Activated T-cell treated with anti-CD3 and anti-CD28 coated beads for 1 hour (primary cell): ENCODE measurements at regions not wholly inside any gene's neighbourhood (a gene's known extent, or its start where the extent isn't known, plus 50 kb on each side); places are given as distances from the start of the nearest gene placed in this dataset.
A peak's percentile ranks its signal among the peaks of the same experiment; 100 is the strongest.

Experiments used
- DNase-seq: peaks from one replicate; pipeline ENCODE4 v3.0.0-alpha.2; 2020; ENCODE audit warnings: low read depth

- no peak for DNase-seq
Observed at GRCh38 chr2:118321432-118322105, 233.3 kb downstream of the INSIG2 start.

DNA sequence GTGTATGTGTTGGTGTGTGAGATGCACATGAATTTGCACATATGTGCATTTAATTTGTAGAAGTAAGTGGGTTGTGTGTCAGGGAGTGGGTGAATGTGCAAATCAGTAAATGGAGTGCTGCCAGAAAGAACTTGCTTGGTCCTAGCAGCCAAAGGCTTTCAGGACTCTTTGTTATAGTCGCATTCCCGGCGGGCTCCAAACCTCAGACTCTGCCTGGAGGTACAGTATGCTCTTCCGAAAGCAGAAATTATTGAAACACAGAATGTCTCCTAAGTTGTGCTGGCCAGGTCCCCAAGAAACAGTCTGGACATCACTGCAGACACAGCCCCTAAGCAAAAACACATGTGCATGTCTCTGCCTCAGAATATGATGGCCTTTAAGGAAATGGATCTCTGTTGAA is 232.4 kb downstream of the INSIG2 start:
- no peak for DNase-seq

GRCh38 chr2:118320196-118320595 is 231.9 kb downstream of the INSIG2 start:
- no peak for DNase-seq

DNA sequence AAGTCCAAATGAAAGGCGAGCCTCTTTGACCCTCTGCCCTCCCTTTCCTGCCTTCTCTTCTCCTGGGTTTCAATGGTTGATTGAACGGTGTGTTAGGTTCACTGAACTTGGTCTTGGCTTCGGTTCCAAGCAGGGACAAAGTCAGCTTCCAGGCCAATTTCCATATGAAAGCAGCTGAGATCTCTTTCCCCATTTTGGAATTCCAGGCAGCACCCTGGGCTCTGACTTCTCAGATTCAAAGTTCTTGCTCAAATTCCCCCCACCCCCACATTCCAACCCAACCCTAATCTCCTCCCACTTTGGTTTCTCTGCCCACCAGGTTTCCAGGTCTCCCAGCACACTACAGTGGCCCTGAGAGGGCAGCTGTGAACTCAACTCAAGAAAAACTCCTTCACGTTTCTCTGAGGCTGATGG is 231.0 kb downstream of the INSIG2 start:
- DNase-seq, result no peak

GRCh38 chr2:118315606-118316005 is 227.3 kb downstream of the INSIG2 start:
- no peak for DNase-seq

DNA sequence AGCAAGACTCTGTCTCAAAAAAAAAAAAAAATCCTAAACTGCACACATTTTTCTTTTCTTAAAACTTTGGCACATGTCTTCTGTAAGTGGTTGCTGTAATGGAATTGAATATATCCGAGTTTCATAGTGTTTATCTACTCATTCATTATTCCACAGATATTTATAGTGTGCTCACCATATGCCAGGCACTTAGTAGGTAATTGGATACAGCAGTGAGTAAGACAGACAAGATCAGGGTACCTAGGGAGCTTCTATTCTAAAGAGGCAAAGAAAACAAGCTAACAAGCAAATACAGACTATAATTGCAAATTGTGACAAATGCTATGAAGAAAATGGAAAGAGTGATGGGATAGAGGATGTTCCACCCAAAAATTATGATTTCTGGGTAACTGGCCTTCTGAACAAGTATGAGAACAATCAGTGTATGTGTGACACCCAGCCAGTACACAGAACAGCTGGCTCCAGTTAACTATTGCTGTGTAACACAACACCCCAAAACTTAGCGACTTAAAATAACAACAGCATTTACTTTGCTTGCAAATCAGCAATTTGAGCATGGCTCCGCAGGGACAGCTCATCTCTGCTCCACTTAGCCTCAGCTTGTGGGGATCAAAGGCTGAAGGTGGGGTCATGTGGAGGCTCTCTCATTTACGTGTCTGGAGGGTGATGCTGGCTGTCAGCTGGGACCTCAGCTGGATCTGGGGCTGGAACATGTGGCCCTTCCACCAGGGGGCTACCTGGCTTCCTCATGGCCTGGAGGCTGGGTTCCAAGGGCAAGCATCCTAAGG is 224.9 kb downstream of the INSIG2 start:
- no peak for DNase-seq

- DNase-seq, result no peak
Observed at GRCh38 chr2:118310681-118311429, 222.6 kb downstream of the INSIG2 start.

- DNase-seq, result peak; percentile 42
Observed at GRCh38 chr2:118309946-118310680, 221.8 kb downstream of the INSIG2 start.

DNA sequence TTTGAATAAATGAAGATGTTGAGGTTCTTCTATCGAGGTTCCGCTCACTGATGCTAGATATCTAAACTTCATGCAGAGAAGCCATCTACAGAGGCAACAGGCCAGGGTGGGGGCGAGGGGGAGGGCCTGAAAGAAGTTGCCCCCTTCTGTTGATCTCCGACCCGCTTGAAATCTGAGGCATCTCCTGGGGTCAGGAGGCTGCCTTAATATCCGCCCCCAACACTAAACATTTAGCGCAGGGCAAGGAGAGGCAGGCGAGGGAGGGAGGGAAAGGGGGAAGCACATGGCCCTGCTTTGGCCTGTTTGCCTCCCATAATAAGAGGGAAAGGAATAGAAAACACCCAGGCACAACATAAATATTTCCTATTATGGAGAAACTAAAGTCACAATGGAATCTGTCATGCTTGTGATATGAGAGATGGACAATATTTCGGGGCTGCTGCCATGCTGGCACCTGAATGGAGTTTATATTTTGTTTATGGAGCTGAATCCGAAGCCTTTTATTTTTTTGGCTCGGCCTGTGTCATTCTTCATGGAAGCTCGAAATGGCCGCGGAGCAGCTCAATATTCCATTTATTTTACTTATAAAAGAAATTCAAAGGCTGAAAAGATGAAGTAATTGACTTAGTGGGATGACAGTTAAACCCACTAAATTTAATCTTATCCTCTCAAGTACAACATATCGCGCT is 221.1 kb downstream of the INSIG2 start:
- no peak for DNase-seq

DNA sequence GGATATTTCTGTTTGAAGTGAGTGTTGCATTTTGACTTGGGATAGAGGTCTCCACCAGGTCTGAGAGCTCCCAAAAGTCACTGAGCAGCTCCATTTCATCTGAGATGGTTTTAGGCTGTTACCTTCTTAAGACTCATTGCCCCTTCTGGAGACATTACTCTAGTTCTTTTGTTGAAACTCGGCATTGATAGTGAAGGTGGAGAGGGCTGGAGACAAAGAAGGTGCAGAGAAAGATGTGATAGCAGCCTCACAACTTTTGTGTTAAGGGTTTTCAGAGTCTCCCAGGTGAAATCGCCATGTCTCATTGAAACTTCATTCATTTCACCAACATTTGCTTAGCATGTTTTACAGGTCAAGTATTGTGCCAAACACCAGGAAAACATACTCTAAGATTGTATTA is 219.6 kb downstream of the INSIG2 start:
- DNase-seq, result no peak

- no peak for DNase-seq
Observed at GRCh38 chr2:118301248-118301647, 213.0 kb downstream of the INSIG2 start.

DNA sequence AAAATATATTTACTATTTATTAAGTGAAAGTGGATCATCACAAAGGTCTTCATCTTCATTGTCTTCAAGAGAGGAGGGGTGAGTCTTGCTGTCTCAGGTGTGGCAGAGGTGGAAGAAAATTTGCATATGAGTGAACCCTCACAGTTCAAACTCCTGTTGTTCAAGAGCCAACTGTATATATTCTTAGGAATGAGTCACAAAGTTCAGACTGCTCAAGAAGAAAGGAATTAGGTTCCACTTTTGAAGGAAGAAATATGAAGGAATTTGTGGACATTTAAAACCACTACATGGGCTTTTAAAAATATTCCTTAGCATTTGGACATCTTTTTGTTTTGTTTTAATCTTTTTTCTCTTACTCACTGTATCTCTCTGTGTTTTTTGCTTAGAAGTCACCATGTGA is 212.6 kb downstream of the INSIG2 start:
- DNase-seq, result no peak

GRCh38 chr2:118296663-118297062 is 208.4 kb downstream of the INSIG2 start:
- DNase-seq, result no peak

DNA sequence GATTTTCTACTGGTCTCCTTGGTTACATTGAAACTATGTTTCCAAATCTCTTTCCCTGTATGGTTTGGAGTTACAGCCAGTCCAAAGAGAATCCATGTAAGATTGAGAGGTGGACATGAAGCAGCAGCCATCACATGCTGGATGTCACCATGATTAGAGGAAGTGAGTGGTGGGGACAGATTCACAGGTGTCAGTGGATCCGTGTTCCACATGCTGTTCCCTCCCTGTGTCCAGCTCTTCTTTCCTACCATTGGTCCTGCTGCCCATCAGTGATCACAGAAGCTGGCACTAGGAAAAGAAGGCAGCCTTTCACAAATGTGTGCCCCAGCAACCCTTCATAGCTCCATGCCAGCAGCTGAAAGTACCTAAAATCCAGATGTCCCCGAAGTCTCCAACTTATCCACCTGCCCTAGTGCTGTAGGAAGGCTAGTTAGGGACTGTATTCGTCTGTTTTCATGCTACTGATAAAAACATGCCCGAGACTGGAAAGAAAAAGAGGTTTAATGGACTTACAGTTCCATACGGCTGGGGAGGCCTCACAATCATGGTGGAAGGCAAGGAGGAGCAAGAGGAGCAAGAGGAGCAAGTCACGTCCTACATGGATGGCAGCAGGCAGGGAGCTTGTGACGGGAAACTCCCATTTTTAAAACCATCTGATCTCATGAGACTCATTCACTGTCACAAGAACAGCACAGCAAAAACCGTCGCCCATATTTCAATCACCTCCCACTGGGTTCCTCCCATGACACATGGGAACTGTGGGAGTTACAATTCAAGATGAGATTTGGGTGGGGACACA is 207.5 kb downstream of the INSIG2 start:
- DNase-seq, result no peak

GRCh38 chr2:118294063-118294462 is 205.8 kb downstream of the INSIG2 start:
- no peak for DNase-seq

DNA sequence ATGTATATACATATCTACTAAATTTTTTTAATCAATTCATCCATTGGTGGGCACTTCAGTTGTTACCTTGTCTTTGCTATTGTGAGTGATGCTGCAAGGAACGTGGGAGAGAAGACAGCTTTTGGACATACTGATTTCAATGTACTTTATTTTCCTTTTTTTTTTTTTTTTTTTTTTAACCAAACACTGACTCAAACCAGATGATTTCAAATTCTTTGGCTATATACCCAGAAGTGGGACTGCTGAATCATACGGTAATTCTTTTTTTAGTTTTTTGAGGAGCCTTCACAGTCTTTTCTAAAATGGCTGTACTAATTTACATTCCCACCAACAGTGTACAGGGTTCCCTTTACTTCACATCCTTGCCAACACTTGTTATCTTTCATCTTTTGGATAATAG is 204.7 kb downstream of the INSIG2 start:
- DNase-seq, result no peak

DNA sequence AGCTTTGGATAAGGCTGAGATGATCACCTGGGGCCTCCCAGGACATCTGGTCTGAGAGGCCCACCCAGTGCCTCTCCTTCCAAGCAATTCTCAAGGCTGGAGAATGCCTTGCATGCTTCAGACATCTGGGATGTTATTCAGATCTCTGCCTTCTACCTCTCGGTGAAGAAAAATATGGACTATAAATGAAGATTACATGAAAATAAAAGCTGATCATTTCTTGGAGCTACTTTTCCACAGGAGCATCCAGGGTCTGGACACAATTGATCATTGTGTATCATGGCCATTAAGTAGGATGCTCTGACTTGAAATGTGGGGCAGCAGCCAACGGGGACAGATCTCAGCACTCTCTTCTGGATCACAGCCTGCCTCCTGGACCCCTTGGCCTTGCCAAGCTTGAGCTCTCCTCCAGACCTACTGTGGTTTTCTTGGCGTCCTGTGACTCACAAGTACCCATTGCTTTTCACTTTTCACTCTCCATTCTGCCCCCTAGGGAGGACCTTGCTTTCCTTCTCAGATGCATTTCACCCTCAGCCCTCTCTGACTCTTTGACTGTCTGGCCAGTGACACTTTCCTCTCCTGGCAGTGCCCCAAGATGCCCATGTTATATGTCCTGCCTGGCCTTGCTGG is 203.1 kb downstream of the INSIG2 start:
- DNase-seq, result no peak

DNA sequence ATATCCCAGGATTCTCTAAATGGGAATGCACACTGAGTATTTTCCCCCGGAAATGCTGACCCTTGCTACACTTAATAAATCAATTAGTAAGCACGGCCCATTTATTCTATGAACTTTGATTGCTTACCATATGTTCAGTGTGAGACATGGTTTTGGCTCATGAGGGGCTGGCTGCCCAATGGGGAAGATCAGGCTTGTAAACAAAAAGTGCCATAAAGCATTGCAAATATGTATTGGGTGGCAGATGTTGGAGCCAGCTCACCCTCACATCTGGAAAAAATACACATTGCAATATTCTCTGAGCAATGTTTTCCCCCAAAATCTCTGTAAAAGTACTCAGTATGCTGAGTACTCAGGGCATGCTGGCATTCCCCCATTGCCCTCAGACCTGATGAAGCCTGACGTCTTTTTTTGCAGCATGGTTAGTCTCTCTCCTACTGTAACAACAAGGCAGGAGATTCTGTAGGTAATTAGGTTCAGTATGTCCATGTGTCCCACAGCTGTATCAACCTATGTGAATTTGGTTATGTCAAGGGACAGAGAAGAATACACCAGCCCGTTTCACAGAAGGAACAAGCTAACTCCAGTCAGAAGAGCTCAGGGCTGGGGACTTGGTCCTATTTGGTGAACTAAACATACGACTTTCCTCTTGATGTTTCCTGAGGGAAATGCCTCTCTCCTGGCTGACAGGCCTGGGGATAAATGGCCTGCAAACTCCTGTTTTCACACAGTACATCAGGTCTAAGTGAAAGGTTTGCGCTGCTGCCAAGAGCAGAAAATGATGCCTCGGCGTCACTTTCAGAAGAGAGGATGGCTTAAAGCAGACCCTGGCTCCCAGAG is 202.4 kb downstream of the INSIG2 start:
- DNase-seq, result no peak

DNA sequence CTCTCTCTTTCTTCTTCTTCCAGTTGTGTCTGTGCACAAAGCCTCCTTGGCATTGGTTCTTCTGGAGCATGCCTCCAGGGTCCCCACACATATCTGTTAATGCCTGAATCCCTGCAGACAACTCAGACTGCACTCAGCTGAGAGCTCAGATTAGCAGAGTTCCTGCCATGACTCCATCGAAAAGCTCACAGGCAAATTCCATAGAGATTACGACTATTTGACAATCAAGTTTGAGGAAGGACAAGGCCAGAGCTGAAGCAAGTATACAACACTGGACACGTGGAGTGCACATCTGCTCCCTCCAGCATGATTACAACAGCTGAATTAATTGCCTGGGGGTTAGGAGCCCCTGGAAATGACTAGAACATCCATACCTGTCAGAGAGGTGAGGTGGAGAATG is 190.7 kb downstream of the INSIG2 start:
- no peak for DNase-seq
